ENCODE measurements at regions not wholly inside any gene's neighbourhood (a gene's known extent, or its start where the extent isn't known, plus 50 kb on each side); places are given as distances from the start of the nearest gene placed in this dataset.

DNA sequence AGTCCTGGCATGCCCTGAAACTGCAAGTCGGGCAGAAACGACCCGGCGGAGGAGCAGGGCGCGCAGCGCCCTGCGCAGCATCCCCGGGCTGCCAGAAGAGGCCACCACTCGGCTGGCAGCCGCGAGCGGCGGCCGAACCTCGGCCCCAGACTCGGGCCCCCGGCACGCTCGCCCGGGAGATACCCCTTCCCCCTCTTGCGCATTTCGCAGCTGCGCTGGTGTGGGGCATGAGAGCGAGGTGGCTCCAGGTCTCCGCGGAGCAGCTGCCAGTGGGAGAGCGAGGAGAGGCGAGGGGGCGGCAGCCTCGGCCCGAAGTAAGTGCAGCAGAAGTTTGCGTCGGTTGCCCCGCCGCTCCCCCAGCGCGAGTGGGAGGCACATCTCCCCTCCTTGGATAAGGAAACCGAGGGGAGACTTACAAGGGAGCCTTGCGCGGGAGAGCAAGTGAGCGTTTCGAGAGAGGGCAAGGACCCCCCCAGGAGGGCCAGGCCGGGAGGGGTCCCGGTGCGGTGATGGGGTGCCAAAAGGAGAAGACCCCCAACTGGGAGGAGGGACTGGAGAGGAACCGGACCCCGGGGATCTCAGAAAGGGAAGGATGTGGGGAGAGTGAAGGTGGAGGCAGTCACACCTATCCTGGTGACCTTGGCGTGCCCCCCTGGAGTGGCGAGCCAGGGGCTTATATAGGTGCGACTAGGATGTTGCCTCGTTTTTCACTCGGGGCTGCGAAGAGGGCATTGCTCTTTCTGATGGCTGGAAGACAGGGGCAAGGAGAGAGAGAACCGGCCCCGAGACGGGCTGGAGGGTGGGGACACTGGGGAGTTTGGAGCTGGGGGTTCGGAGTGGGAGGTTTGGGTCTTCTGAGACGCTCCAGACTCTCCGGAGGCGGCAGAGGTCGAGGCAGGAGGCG, 256.3 kb downstream of the OTUD1 start:
- Histone ChIP-seq H3K9me3 (ENCODE audit: control insufficient read depth, insufficient read depth, low read depth, low read length) (no peaks in the 10 kb centered on the region), H3K4me3 (ENCODE audit: low read depth in 2 of 2, low read length in 2 of 2) (no peak overlapping the region), H3K4me1 (ENCODE audit: control insufficient read depth, insufficient read depth, low read length) (no peaks in the 10 kb centered on the region), H3K27me3 (ENCODE audit: control insufficient read depth, insufficient read depth, low read length) (no peaks in the 10 kb centered on the region), H3K27ac (ENCODE audit: low read length) (no peak overlapping the region), H3K36me3 (ENCODE audit: control insufficient read depth, insufficient read depth, low read length) (no peaks in the 10 kb centered on the region)
- no TSS peak for BruUV-seq (replicated peaks)
- intact Hi-C loops (cut with micrococcal nuclease; ENCODE audit: unreplicated experiment): no loop called here
- TF ChIP-seq POLR2AphosphoS5 (IDR thresholded peaks at IDR 0.05; ENCODE audit: low read depth, low read length): no peak
- TF ChIP-seq, protein P1, sequence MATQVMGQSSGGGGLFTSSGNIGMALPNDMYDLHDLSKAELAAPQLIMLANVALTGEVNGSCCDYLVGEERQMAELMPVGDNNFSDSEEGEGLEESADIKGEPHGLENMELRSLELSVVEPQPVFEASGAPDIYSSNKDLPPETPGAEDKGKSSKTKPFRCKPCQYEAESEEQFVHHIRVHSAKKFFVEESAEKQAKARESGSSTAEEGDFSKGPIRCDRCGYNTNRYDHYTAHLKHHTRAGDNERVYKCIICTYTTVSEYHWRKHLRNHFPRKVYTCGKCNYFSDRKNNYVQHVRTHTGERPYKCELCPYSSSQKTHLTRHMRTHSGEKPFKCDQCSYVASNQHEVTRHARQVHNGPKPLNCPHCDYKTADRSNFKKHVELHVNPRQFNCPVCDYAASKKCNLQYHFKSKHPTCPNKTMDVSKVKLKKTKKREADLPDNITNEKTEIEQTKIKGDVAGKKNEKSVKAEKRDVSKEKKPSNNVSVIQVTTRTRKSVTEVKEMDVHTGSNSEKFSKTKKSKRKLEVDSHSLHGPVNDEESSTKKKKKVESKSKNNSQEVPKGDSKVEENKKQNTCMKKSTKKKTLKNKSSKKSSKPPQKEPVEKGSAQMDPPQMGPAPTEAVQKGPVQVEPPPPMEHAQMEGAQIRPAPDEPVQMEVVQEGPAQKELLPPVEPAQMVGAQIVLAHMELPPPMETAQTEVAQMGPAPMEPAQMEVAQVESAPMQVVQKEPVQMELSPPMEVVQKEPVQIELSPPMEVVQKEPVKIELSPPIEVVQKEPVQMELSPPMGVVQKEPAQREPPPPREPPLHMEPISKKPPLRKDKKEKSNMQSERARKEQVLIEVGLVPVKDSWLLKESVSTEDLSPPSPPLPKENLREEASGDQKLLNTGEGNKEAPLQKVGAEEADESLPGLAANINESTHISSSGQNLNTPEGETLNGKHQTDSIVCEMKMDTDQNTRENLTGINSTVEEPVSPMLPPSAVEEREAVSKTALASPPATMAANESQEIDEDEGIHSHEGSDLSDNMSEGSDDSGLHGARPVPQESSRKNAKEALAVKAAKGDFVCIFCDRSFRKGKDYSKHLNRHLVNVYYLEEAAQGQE (IDR thresholded peaks at IDR 0.05; ENCODE audit: insufficient read depth in 1 of 2, low read depth in 2 of 2, low read length in 1 of 2): no peak
- TF ChIP-seq, protein P2, sequence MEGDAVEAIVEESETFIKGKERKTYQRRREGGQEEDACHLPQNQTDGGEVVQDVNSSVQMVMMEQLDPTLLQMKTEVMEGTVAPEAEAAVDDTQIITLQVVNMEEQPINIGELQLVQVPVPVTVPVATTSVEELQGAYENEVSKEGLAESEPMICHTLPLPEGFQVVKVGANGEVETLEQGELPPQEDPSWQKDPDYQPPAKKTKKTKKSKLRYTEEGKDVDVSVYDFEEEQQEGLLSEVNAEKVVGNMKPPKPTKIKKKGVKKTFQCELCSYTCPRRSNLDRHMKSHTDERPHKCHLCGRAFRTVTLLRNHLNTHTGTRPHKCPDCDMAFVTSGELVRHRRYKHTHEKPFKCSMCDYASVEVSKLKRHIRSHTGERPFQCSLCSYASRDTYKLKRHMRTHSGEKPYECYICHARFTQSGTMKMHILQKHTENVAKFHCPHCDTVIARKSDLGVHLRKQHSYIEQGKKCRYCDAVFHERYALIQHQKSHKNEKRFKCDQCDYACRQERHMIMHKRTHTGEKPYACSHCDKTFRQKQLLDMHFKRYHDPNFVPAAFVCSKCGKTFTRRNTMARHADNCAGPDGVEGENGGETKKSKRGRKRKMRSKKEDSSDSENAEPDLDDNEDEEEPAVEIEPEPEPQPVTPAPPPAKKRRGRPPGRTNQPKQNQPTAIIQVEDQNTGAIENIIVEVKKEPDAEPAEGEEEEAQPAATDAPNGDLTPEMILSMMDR (IDR thresholded peaks at IDR 0.05): no peak
- no peak for TF ChIP-seq SIN3A (IDR thresholded peaks at IDR 0.05; ENCODE audit: borderline replicate concordance, insufficient read depth, low read depth, low read length)
- TF ChIP-seq TCF7L2 (IDR thresholded peaks at IDR 0.05; ENCODE audit: low read depth, low read length): no peak
- in situ Hi-C loops (cut with HindIII; ENCODE audit: low pct_unique_long_range_greater_than_20kb, low sequenced_read_pairs): no loop called here
- CTCF ChIA-PET: no interaction called here
- ATAC-seq (no peak), DNase-seq (ENCODE audit: low read depth, low spot score) (no peak)
- POLR2A ChIA-PET: no interaction called here

DNA sequence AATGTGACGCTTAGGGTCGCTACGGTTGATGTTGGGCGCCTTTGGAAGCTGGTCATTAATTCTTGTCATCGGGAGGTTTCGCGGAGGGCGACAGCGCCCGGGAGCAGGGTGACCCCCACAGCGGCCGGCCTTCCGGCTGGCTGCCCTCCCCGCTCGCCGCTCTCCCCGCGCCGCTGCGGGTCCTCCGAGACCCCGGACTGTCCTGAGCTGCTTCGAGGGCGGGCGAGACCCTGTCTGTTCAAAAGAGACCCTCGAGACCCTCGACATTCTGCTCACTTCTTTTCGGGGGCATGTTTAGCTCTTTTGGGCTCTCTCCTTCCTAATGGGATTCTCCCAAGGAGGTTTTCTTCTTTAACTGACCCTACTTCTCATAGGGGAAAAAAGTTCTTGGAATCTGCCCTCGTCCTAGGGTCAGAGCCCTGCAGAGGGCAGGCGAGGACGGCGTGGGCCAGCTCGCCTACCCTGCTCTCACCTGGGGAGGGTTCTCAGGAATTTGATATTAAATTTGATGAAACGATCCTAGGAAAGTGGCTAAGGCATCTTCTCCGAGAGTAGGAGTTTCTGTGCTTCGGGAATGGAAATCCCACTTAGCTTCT, 257.0 kb downstream of the OTUD1 start:
- no peak overlapping the region for H3K4me3 ChIP-seq (ENCODE audit: low read depth in 2 of 2, low read length in 2 of 2)
- no peaks in the 10 kb centered on the region for H3K36me3 ChIP-seq (ENCODE audit: control insufficient read depth, insufficient read depth, low read length)
- DNase-seq (ENCODE audit: low read depth, low spot score) (no peak), ATAC-seq (no peak)
- no peaks in the 10 kb centered on the region for H3K4me1 ChIP-seq (ENCODE audit: control insufficient read depth, insufficient read depth, low read length)
- H3K9me3 ChIP-seq (ENCODE audit: control insufficient read depth, insufficient read depth, low read depth, low read length): no peaks in the 10 kb centered on the region
- BruUV-seq (replicated peaks): no TSS peak
- in situ Hi-C loops (cut with HindIII; ENCODE audit: low pct_unique_long_range_greater_than_20kb, low sequenced_read_pairs) (no loop called here), intact Hi-C loops (cut with micrococcal nuclease; ENCODE audit: unreplicated experiment) (no loop called here)
- POLR2A ChIA-PET: no interaction called here
- H3K27ac ChIP-seq (ENCODE audit: low read length): no peak overlapping the region
- no peak for TF ChIP-seq SIN3A (IDR thresholded peaks at IDR 0.05; ENCODE audit: borderline replicate concordance, insufficient read depth, low read depth, low read length)
- TF ChIP-seq, protein P1 (IDR thresholded peaks at IDR 0.05; ENCODE audit: insufficient read depth in 1 of 2, low read depth in 2 of 2, low read length in 1 of 2): no peak
- TF ChIP-seq, protein P2 (IDR thresholded peaks at IDR 0.05): no peak
- TF ChIP-seq TCF7L2 (IDR thresholded peaks at IDR 0.05; ENCODE audit: low read depth, low read length): no peak
- CTCF ChIA-PET: no interaction called here
- no peaks in the 10 kb centered on the region for H3K27me3 ChIP-seq (ENCODE audit: control insufficient read depth, insufficient read depth, low read length)
